K562 (cell line): ENCODE measurements at regions not wholly inside any gene's neighbourhood (a gene's known extent, or its start where the extent isn't known, plus 50 kb on each side); places are given as distances from the start of the nearest gene placed in this dataset.

Source experiments
- ATAC-seq: fragments of 200-7000 bp; cut with Tn5 transposase; 3 replicates; pipeline ENCODE4 v1.9.1; 2020; ENCODE audit warnings: moderate library complexity
- BruUV-seq: library from RNA; stranded (reverse); fragments of 400-500 nt; replicated peaks from 2 replicates; lab custom pipeline; 2021; lab: Mats Ljungman, UMichigan
- CTCF ChIA-PET: fragments of 300-600 bp; formaldehyde crosslinking; extraction: SDS; loops from one replicate; lab custom pipeline; 2021; ENCODE audit warnings: low intra/inter-chr PET ratio; lab: Yijun Ruan, JAX
- POLR2A ChIA-PET: fragments of 300-600, 350-650 bp; sonication (Branson Sonifier 250); formaldehyde crosslinking; extraction: SDS; loops from one replicate; lab custom pipeline; 2021; ENCODE audit warnings: antibody characterized with exemption, inconsistent platforms; lab: Yijun Ruan, JAX
- DNase-seq, 4 experiments: peaks; one replicate each; pipeline versions ENCODE4 v3.0.0 to v3.0.0-alpha.2; 2011 to 2018; ENCODE audit warnings: low spot score in 3 of 4, mixed read lengths in 3 of 4; ENCODE audit errors: extremely low read depth in 1 of 4
- FAIRE-seq: peaks from 2 replicates; lab custom pipeline; 2011; peaks lifted over from hg19 to GRCh38; lab: Jason Lieb, UNC
- H2AFZ ChIP-seq: 2 replicates; pipeline ENCODE4 v1.6.0; 2011; ENCODE audit warnings: low read depth, low read length, control low read depth, inconsistent platforms
- H3K27ac ChIP-seq: fragments of 200-600 bp; 3 replicates; pipeline ENCODE4 v1.8.0; 2011; ENCODE audit warnings: low read depth, mild to moderate bottlenecking, control low read depth, inconsistent platforms, low read length, moderate library complexity, mixed read lengths; ENCODE audit errors: extremely low read depth
- H3K27me3 ChIP-seq, 2 experiments: fragments of 300-600 bp in 1 of 2; 2 replicates in 1 of 2; 3 replicates in 1 of 2; pipeline versions ENCODE4 v1.6.0 to v1.8.0; 2011; ENCODE audit warnings: inconsistent platforms in 2 of 2, low read length in 2 of 2, mild to moderate bottlenecking in 1 of 2, mixed read lengths in 1 of 2, moderate library complexity in 1 of 2; ENCODE audit not compliant: control insufficient read depth in 2 of 2, insufficient read depth in 2 of 2
- H3K36me3 ChIP-seq: fragments of 300-600 bp; 3 replicates; pipeline ENCODE4 v1.8.0; 2011; ENCODE audit warnings: mild to moderate bottlenecking, low read length, inconsistent platforms; ENCODE audit not compliant: control insufficient read depth, insufficient read depth
- H3K4me1 ChIP-seq, 2 experiments: fragments of 200-600 bp in 1 of 2; replicated peaks in 1 of 2; 2 replicates in 1 of 2; 3 replicates in 1 of 2; pipeline versions ENCODE4 v1.5.1 to v1.8.0; 2011; ENCODE audit warnings: inconsistent platforms in 2 of 2, low read length in 2 of 2, mild to moderate bottlenecking in 1 of 2, mixed read lengths in 1 of 2, moderate library complexity in 1 of 2; ENCODE audit not compliant: control insufficient read depth in 2 of 2, insufficient read depth in 2 of 2
- H3K4me2 ChIP-seq: 2 replicates; pipeline ENCODE4 v1.6.1; 2011; ENCODE audit warnings: low read length, control low read depth, inconsistent platforms, mixed read lengths; ENCODE audit not compliant: insufficient read depth
- H3K4me3 ChIP-seq: fragments of 200-600 bp; sonication (generic), shearing (Covaris generic); 2 replicates; pipeline ENCODE4 v1.5.1; 2016; ENCODE audit warnings: control low read depth, inconsistent platforms
- H3K79me2 ChIP-seq: fragments of 200-600 bp; 3 replicates; pipeline ENCODE4 v1.8.0; 2011; ENCODE audit warnings: low read length, inconsistent platforms; ENCODE audit not compliant: control insufficient read depth, insufficient read depth
- H3K9ac ChIP-seq, 2 experiments: 2 replicates each; pipeline versions ENCODE4 v1.6.0 to v1.6.1; 2011; ENCODE audit warnings: low read depth in 2 of 2, low read length in 2 of 2, control low read depth in 1 of 2, inconsistent platforms in 1 of 2, mild to moderate bottlenecking in 1 of 2, mixed read lengths in 1 of 2; ENCODE audit not compliant: insufficient read depth in 1 of 2
- H3K9me1 ChIP-seq: one replicate; pipeline ENCODE4 v1.6.0; 2011; ENCODE audit warnings: inconsistent platforms, mild to moderate bottlenecking, low read length, moderate library complexity; ENCODE audit not compliant: control insufficient read depth, insufficient read depth
- H3K9me3 ChIP-seq: replicated peaks from 2 replicates; pipeline ENCODE4 v1.5.1; 2011; ENCODE audit warnings: low read depth, low read length, inconsistent platforms; ENCODE audit not compliant: control insufficient read depth, insufficient read depth
- H4K20me1 ChIP-seq: replicated peaks from 2 replicates; pipeline ENCODE4 v1.6.1; 2011; ENCODE audit warnings: low read length, inconsistent platforms, mixed read lengths; ENCODE audit not compliant: control insufficient read depth, insufficient read depth
- ATF1 ChIP-seq, 2 experiments: fragments of 450-650 bp in 1 of 2; IDR thresholded peaks; 2 replicates each; pipeline ENCODE4 v1.6.1; 2016; ENCODE audit warnings: missing compliant biosample characterization in 1 of 2, missing genetic modification characterization in 1 of 2
- CBX1 ChIP-seq: sonication (generic); IDR thresholded peaks from 2 replicates; pipeline ENCODE4 v1.6.1; 2016; ENCODE audit warnings: antibody characterized with exemption, low read depth, mild to moderate bottlenecking
- CHD4 ChIP-seq: fragments of 200-600 bp; sonication (generic); IDR thresholded peaks from 3 replicates; pipeline ENCODE4 v1.6.1; 2012; ENCODE audit warnings: low read depth, mild to moderate bottlenecking, mixed read lengths, low read length, inconsistent platforms; ENCODE audit not compliant: insufficient read depth, insufficient replicate concordance, poor library complexity, severe bottlenecking
- RAD51 ChIP-seq: fragments of 450-650 bp; IDR thresholded peaks from 2 replicates; pipeline ENCODE4 v1.7.1; 2016; ENCODE audit warnings: low read depth, mild to moderate bottlenecking, borderline replicate concordance
- SMARCA5 ChIP-seq: fragments of 450-650 bp; IDR thresholded peaks from 2 replicates; pipeline ENCODE4 v1.6.1; 2016
- STAT5B ChIP-seq: fragments of 250-450 bp; sonication (Bioruptor Pico); IDR thresholded peaks from 2 replicates; pipeline ENCODE4 v1.8.0; 2021; ENCODE audit warnings: mild to moderate bottlenecking, inconsistent platforms
- TFAM ChIP-seq: fragments of 250-450 bp; sonication (Bioruptor Pico); conservative IDR thresholded peaks from 2 replicates; pipeline ENCODE4 v1.5.0; 2021; ENCODE audit warnings: mild to moderate bottlenecking, moderate library complexity
- ZNF23 ChIP-seq: fragments of 250-450 bp; sonication (Bioruptor Pico); IDR thresholded peaks from 2 replicates; pipeline ENCODE4 v1.4.0; 2020; ENCODE audit warnings: mild to moderate bottlenecking
- WGBS: fragments of 100-300 bp; shearing (Covaris generic); methylation state at CpG from one replicate; pipeline ENCODE4 v1.1.6; 2016; ENCODE audit warnings: low coverage, mixed read lengths; ENCODE audit not compliant: insufficient coverage; ENCODE audit errors: missing lambda C conversion rate; 5-methylcytosine and 5-hydroxymethylcytosine counted together
- in situ Hi-C: fragments of 300-500 bp; cut with MboI; formaldehyde crosslinking; loops from 4 replicates; pipeline ENCODE4 v1.15.0; 2018; ENCODE audit warnings: inconsistent platforms, mixed read lengths
- intact Hi-C: fragments of 100-400 bp; cut with micrococcal nuclease; formaldehyde crosslinking; loops from 2 replicates; pipeline ENCODE4 v1.14.2; 2022
- TF ChIP-seq, protein P1 (sequence below): fragments of 250-450 bp; sonication (Bioruptor Pico); IDR thresholded peaks from 2 replicates; pipeline ENCODE4 v1.4.0; 2020
- TF ChIP-seq, protein P2 (sequence below): IDR thresholded peaks from 2 replicates; pipeline ENCODE4 v1.6.1; 2016; ENCODE audit warnings: missing genetic modification characterization, missing compliant biosample characterization

DNA sequence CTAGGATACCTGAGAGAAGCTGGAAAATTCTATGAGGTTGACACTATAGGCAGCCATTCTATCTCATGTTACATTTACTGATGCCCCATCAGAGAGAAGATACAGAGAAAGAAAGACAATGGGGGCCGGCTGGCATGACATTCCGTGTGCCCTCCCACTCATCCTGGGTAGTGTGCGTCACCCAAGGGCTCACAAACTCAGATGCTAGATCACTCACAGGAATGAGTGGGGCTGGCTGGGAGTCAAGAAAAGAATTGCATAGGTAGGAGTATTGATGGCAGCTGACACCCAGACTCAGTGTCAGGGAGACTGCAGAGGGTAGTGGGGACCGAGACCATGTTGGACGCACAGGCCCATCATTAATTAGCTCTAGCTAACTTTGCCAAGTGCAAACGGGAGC, 1113.5 kb upstream of the AUTS2 start (continued):
- TF ChIP-seq TFAM (CRISPR knock-in tag) (no peak), CHD4 (no peak)

DNA sequence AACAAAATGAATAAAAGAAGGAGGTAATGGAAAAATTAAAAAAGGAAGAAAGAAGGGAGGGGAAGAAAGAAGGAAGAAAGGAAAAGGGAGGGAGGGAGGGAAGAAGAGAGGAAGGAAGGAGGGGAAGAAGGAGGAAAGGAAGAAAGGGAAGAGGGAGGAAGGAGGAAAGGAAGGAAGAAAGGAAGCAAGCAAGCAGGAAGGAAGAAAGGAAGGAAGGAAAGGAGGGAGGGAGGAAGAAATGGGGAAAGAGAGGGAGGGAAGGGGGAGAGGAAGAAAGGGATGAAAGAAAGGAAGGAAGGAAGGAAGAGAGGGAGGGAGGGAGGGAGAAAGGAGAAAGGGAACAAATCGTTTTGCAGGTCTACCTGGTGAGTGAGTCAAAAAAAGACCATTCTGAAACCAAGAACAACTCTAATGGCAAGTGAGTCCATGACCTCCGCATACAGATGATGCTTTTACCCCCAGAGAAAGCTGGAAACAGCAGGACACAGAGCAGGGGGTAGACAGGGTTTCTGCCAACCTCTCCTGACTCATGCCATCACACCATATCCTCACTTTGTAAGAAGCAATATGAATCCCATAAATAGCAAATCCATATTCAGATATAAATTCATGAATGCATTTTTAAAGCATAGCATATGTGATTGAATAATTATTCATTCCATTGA, 1112.9 kb upstream of the AUTS2 start:
- Histone ChIP-seq H3K79me2 (no peaks in the 10 kb centered on the region), H3K9ac (no peak overlapping the region), H3K9me3 (no peaks in the 10 kb centered on the region), H3K36me3 (no peaks in the 10 kb centered on the region), H4K20me1 (no peaks in the 10 kb centered on the region), H3K27me3 (no peaks in the 10 kb centered on the region), H3K4me2 (no peak overlapping the region), H3K27ac (no peak overlapping the region), H3K9me1 (no peaks in the 10 kb centered on the region), H3K4me1 (no peaks in the 10 kb centered on the region), H3K4me3 (no peak overlapping the region), H2AFZ (no peak overlapping the region)
- in situ Hi-C loops (no loop called here), intact Hi-C loops (no loop called here)
- BruUV-seq: no TSS peak
- no peak for FAIRE-seq
- 0% methylated on average over 1 of the region's 2 CpGs for WGBS
- no peak for ATAC-seq
- TF ChIP-seq STAT5B (no peak), RAD51 (no peak), CBX1 (no peak), SMARCA5 (no peak), ZNF23 (no peak), ATF1 (CRISPR knock-in tag; IDR thresholded peaks at IDR 0.05) (no peak), ATF1 (tag; IDR thresholded peaks at IDR 0.05) (no peak)
- TF ChIP-seq, protein P1, sequence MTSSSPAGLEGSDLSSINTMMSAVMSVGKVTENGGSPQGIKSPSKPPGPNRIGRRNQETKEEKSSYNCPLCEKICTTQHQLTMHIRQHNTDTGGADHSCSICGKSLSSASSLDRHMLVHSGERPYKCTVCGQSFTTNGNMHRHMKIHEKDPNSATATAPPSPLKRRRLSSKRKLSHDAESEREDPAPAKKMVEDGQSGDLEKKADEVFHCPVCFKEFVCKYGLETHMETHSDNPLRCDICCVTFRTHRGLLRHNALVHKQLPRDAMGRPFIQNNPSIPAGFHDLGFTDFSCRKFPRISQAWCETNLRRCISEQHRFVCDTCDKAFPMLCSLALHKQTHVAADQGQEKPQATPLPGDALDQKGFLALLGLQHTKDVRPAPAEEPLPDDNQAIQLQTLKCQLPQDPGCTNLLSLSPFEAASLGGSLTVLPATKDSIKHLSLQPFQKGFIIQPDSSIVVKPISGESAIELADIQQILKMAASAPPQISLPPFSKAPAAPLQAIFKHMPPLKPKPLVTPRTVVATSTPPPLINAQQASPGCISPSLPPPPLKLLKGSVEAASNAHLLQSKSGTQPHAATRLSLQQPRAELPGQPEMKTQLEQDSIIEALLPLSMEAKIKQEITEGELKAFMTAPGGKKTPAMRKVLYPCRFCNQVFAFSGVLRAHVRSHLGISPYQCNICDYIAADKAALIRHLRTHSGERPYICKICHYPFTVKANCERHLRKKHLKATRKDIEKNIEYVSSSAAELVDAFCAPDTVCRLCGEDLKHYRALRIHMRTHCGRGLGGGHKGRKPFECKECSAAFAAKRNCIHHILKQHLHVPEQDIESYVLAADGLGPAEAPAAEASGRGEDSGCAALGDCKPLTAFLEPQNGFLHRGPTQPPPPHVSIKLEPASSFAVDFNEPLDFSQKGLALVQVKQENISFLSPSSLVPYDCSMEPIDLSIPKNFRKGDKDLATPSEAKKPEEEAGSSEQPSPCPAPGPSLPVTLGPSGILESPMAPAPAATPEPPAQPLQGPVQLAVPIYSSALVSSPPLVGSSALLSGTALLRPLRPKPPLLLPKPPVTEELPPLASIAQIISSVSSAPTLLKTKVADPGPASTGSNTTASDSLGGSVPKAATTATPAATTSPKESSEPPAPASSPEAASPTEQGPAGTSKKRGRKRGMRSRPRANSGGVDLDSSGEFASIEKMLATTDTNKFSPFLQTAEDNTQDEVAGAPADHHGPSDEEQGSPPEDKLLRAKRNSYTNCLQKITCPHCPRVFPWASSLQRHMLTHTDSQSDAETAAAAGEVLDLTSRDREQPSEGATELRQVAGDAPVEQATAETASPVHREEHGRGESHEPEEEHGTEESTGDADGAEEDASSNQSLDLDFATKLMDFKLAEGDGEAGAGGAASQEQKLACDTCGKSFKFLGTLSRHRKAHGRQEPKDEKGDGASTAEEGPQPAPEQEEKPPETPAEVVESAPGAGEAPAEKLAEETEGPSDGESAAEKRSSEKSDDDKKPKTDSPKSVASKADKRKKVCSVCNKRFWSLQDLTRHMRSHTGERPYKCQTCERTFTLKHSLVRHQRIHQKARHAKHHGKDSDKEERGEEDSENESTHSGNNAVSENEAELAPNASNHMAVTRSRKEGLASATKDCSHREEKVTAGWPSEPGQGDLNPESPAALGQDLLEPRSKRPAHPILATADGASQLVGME (CRISPR knock-in tag): no peak
- TF ChIP-seq, protein P2, sequence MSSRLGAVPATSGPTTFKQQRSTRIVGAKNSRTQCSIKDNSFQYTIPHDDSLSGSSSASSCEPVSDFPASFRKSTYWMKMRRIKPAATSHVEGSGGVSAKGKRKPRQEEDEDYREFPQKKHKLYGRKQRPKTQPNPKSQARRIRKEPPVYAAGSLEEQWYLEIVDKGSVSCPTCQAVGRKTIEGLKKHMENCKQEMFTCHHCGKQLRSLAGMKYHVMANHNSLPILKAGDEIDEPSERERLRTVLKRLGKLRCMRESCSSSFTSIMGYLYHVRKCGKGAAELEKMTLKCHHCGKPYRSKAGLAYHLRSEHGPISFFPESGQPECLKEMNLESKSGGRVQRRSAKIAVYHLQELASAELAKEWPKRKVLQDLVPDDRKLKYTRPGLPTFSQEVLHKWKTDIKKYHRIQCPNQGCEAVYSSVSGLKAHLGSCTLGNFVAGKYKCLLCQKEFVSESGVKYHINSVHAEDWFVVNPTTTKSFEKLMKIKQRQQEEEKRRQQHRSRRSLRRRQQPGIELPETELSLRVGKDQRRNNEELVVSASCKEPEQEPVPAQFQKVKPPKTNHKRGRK (tag): peak; percentile 61
- POLR2A ChIA-PET: no interaction called here
- CTCF ChIA-PET: no interaction called here
- no peak for DNase-seq
